ENCODE measurements at regions not wholly inside any gene's neighbourhood (a gene's known extent, or its start where the extent isn't known, plus 50 kb on each side); places are given as distances from the start of the nearest gene placed in this dataset.
"Not testable (repeated sequence)": the region's sequence is repeated elsewhere in the genome, so short reads cannot be mapped to it uniquely, and the experiment has no call there.

DNA sequence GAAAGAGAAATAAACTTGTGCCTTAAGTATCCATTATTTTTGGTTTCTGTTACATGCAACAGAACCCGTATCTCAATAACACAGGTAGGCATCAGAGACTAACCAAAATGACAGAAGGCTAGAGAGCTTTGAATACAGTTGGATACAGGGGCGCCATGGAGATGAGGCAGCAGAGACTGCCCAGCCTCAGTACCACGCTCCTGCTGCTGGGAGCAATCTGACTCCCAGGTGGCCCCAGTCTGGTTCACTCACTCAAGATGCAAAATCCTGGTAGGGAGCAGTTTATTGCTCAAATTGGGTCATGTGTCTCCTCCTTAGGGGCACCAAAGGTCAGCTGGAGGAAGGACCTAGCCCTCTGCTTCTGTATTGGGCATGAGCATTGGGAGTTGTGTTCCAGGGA, 218.9 kb downstream of the USP22 start:
- H3K79me1 ChIP-seq (replicated peaks; ENCODE audit: low read length, poor library complexity, severe bottlenecking) = no peaks in the 10 kb centered on the region
- no peaks in the 10 kb centered on the region for H3K27me3 ChIP-seq (ENCODE audit: control insufficient read depth in 1 of 2, insufficient read depth in 1 of 2, low read length in 2 of 2)
- H3K4me2 ChIP-seq (ENCODE audit: low read length, poor library complexity, severe bottlenecking) = no peak overlapping the region
- no peak overlapping the region for H2BK120ac ChIP-seq (ENCODE audit: low read depth, low read length)
- H3K9ac ChIP-seq (ENCODE audit: low read length) = no peak overlapping the region
- WGBS = 51% methylated on average over 2 of the region's 3 CpGs
- H3K4me1 ChIP-seq (ENCODE audit: control insufficient read depth, insufficient read depth, low read depth, low read length) = no peaks in the 10 kb centered on the region
- H4K91ac ChIP-seq (ENCODE audit: low read length) = no peak overlapping the region
- no peak overlapping the region for H3K4ac ChIP-seq (ENCODE audit: low read depth in 1 of 2, low read length in 2 of 2)
- no peak overlapping the region for H2BK12ac ChIP-seq (ENCODE audit: low read length in 2 of 2)
- no peak overlapping the region for H2BK5ac ChIP-seq (ENCODE audit: low read depth, low read length, poor library complexity, severe bottlenecking)
- no peak overlapping the region for H3K23ac ChIP-seq (ENCODE audit: low read length in 2 of 2)
- H3K18ac ChIP-seq (ENCODE audit: low read depth in 1 of 2, low read length in 2 of 2) = no peak overlapping the region
- H2BK15ac ChIP-seq (ENCODE audit: low read depth, poor library complexity, severe bottlenecking) = no peak overlapping the region
- H3K14ac ChIP-seq (ENCODE audit: low read length in 2 of 2) = no peak overlapping the region
- H3K9me3 ChIP-seq (ENCODE audit: control insufficient read depth, low read length) = peaks cover 4% of the 10 kb centered on the region
- no peaks in the 10 kb centered on the region for H3K36me3 ChIP-seq (ENCODE audit: control insufficient read depth in 1 of 2, insufficient read depth in 2 of 2, low read depth in 1 of 2, low read length in 2 of 2)
- DNase-seq = peak; percentile 14
- no peak overlapping the region for H4K8ac ChIP-seq (ENCODE audit: low read length)
- H2AFZ ChIP-seq (ENCODE audit: low read depth, low read length) = no peak overlapping the region
- no peak overlapping the region for H3K4me3 ChIP-seq (ENCODE audit: insufficient read depth in 1 of 2, low read depth in 1 of 2, low read length in 2 of 2)
- no peak overlapping the region for H3K27ac ChIP-seq (ENCODE audit: low read length, poor library complexity, severe bottlenecking)
- H2AK5ac ChIP-seq (ENCODE audit: low read length, severe bottlenecking) = no peak overlapping the region

DNA sequence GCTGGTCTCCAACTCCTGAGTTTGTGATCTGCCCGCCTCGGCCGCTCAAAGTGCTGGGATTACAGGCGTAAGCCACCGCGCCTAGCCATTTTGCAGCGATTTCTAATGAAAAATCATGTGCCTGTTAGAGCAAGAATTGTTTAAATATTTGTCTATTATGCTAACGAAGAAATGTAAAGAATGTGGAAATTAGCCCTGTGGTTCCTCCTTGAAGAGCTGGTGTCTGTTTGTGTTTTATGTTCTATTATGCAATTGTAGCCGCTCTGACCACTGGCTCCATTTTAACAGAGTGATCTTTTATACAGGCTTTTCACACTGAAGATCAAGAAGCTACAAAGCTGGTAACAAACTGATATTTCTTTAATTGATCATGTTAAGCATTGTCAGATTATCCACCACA, 217.3 kb downstream of the USP22 start:
- no peaks in the 10 kb centered on the region for H3K36me3 ChIP-seq (ENCODE audit: control insufficient read depth in 1 of 2, insufficient read depth in 2 of 2, low read depth in 1 of 2, low read length in 2 of 2)
- no peak overlapping the region for H3K18ac ChIP-seq (ENCODE audit: low read depth in 1 of 2, low read length in 2 of 2)
- no peak overlapping the region for H3K4me2 ChIP-seq (ENCODE audit: low read length, poor library complexity, severe bottlenecking)
- H3K27me3 ChIP-seq (ENCODE audit: control insufficient read depth in 1 of 2, insufficient read depth in 1 of 2, low read length in 2 of 2) = no peaks in the 10 kb centered on the region
- H3K9ac ChIP-seq (ENCODE audit: low read length) = no peak overlapping the region
- no peak overlapping the region for H3K23ac ChIP-seq (ENCODE audit: low read length in 2 of 2)
- H2BK15ac ChIP-seq (ENCODE audit: low read depth, poor library complexity, severe bottlenecking) = no peak overlapping the region
- H4K91ac ChIP-seq (ENCODE audit: low read length) = no peak overlapping the region
- H2AFZ ChIP-seq (ENCODE audit: low read depth, low read length) = no peak overlapping the region
- WGBS = 92% methylated on average over 8 of the region's 9 CpGs
- no peak overlapping the region for H2BK120ac ChIP-seq (ENCODE audit: low read depth, low read length)
- no peak overlapping the region for H3K14ac ChIP-seq (ENCODE audit: low read length in 2 of 2)
- peaks cover 4% of the 10 kb centered on the region for H3K9me3 ChIP-seq (ENCODE audit: control insufficient read depth, low read length)
- peak; percentile 34 for DNase-seq
- H3K4me1 ChIP-seq (ENCODE audit: control insufficient read depth, insufficient read depth, low read depth, low read length) = no peaks in the 10 kb centered on the region
- no peak overlapping the region for H3K4ac ChIP-seq (ENCODE audit: low read depth in 1 of 2, low read length in 2 of 2)
- no peak overlapping the region for H4K8ac ChIP-seq (ENCODE audit: low read length)
- no peak overlapping the region for H2AK5ac ChIP-seq (ENCODE audit: low read length, severe bottlenecking)
- H2BK12ac ChIP-seq (ENCODE audit: low read length in 2 of 2) = no peak overlapping the region
- no peak overlapping the region for H2BK5ac ChIP-seq (ENCODE audit: low read depth, low read length, poor library complexity, severe bottlenecking)
- no peak overlapping the region for H3K27ac ChIP-seq (ENCODE audit: low read length, poor library complexity, severe bottlenecking)
- H3K4me3 ChIP-seq (ENCODE audit: insufficient read depth in 1 of 2, low read depth in 1 of 2, low read length in 2 of 2) = no peak overlapping the region
- no peaks in the 10 kb centered on the region for H3K79me1 ChIP-seq (replicated peaks; ENCODE audit: low read length, poor library complexity, severe bottlenecking)

DNA sequence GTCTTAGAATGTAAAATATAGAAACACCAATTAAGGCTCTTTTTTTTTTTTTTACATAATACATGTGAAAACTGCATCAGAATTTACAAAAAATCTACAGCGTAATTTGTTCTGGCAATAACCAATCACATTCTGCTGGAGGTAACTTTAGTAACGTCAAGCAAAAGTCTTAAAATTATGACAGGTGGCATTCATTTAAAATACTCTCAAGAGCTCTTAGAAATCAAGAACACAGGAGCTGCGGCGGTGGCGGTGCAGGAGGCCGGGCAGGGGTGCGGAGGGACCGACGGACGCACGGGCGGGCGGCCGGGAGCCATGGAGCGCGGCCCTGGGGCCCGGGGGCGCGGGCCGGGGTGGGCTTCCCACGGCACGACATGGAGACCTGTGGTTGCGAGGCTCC, 202.4 kb downstream of the USP22 start:
- H3K4me3 ChIP-seq (ENCODE audit: insufficient read depth in 1 of 2, low read depth in 1 of 2, low read length in 2 of 2); H3K9me3 ChIP-seq (ENCODE audit: control insufficient read depth, low read length); H4K8ac ChIP-seq (ENCODE audit: low read length); H4K91ac ChIP-seq (ENCODE audit: low read length); H3K4ac ChIP-seq (ENCODE audit: low read depth in 1 of 2, low read length in 2 of 2); H2AFZ ChIP-seq (ENCODE audit: low read depth, low read length); H2AK5ac ChIP-seq (ENCODE audit: low read length, severe bottlenecking); H3K9ac ChIP-seq (ENCODE audit: low read length); DNase-seq; H2BK120ac ChIP-seq (ENCODE audit: low read depth, low read length); H3K36me3 ChIP-seq (ENCODE audit: control insufficient read depth in 1 of 2, insufficient read depth in 2 of 2, low read depth in 1 of 2, low read length in 2 of 2); H2BK12ac ChIP-seq (ENCODE audit: low read length in 2 of 2); H3K14ac ChIP-seq (ENCODE audit: low read length in 2 of 2); H3K79me1 ChIP-seq (replicated peaks; ENCODE audit: low read length, poor library complexity, severe bottlenecking); H2BK5ac ChIP-seq (ENCODE audit: low read depth, low read length, poor library complexity, severe bottlenecking); H3K27ac ChIP-seq (ENCODE audit: low read length, poor library complexity, severe bottlenecking); H2BK15ac ChIP-seq (ENCODE audit: low read depth, poor library complexity, severe bottlenecking); H3K18ac ChIP-seq (ENCODE audit: low read depth in 1 of 2, low read length in 2 of 2); H3K4me1 ChIP-seq (ENCODE audit: control insufficient read depth, insufficient read depth, low read depth, low read length); H3K23ac ChIP-seq (ENCODE audit: low read length in 2 of 2); H3K4me2 ChIP-seq (ENCODE audit: low read length, poor library complexity, severe bottlenecking): not testable (repeated sequence)
- 100% methylated on average over 2 of the region's 23 CpGs for WGBS
- peaks cover 0 to 24% of the 10 kb centered on the region in 2 experiments for H3K27me3 ChIP-seq (ENCODE audit: control insufficient read depth in 1 of 2, insufficient read depth in 1 of 2, low read length in 2 of 2)

DNA sequence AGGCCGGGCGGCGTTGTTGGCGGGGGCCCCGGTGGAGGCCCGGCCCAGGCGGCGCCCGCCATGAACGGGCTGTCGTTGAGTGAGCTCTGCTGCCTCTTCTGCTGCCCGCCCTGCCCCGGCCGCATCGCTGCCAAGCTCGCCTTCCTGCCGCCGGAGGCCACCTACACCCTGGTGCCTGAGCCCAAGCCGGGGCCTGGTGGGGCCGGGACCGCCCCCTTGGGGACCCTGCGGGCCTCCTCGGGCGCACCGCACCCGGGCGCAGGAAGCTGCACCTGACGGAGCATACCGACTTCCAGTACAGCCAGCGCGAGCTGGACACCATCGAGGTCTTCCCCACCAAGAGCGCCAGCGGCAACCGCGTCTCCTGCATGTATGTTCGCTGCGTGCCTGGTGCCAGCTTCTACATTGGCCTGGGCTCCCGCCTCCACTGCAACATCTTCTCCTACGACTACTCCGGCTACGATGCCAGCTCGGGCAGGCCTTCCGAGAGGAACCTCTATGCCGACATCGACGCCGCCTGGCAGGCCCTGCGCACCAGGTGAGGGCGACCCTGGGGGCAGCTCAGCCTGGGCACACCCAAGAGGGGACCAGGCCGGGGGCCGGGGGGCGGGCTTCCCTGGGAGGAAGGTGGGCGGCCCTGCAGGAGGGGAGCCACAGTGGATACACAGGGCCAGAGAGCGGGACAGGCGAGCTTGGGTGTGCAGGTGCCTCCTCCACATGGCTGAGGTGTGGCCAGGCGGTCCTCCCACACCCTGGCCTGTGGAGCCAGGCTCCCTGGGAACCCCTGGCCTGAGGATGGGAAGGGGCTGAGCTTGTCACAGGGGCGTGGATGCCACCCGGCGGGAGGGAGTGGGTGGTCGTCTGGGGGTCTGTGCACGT, 201.6 kb downstream of the USP22 start:
- not testable (repeated sequence) for H3K27ac ChIP-seq (ENCODE audit: low read length, poor library complexity, severe bottlenecking); H2AFZ ChIP-seq (ENCODE audit: low read depth, low read length); H3K9me3 ChIP-seq (ENCODE audit: control insufficient read depth, low read length); H3K9ac ChIP-seq (ENCODE audit: low read length); H2BK120ac ChIP-seq (ENCODE audit: low read depth, low read length); H2BK15ac ChIP-seq (ENCODE audit: low read depth, poor library complexity, severe bottlenecking); H3K4me1 ChIP-seq (ENCODE audit: control insufficient read depth, insufficient read depth, low read depth, low read length); H2BK12ac ChIP-seq (ENCODE audit: low read length in 2 of 2); H3K4me2 ChIP-seq (ENCODE audit: low read length, poor library complexity, severe bottlenecking); H3K14ac ChIP-seq (ENCODE audit: low read length in 2 of 2); H3K79me1 ChIP-seq (replicated peaks; ENCODE audit: low read length, poor library complexity, severe bottlenecking); H3K23ac ChIP-seq (ENCODE audit: low read length in 2 of 2); H3K36me3 ChIP-seq (ENCODE audit: control insufficient read depth in 1 of 2, insufficient read depth in 2 of 2, low read depth in 1 of 2, low read length in 2 of 2); H2BK5ac ChIP-seq (ENCODE audit: low read depth, low read length, poor library complexity, severe bottlenecking); H2AK5ac ChIP-seq (ENCODE audit: low read length, severe bottlenecking); H3K4me3 ChIP-seq (ENCODE audit: insufficient read depth in 1 of 2, low read depth in 1 of 2, low read length in 2 of 2); H3K4ac ChIP-seq (ENCODE audit: low read depth in 1 of 2, low read length in 2 of 2); H4K8ac ChIP-seq (ENCODE audit: low read length); H3K18ac ChIP-seq (ENCODE audit: low read depth in 1 of 2, low read length in 2 of 2); H4K91ac ChIP-seq (ENCODE audit: low read length); DNase-seq
- 94% methylated on average over 24 of the region's 62 CpGs for WGBS
- peaks cover 0 to 24% of the 10 kb centered on the region in 2 experiments for H3K27me3 ChIP-seq (ENCODE audit: control insufficient read depth in 1 of 2, insufficient read depth in 1 of 2, low read length in 2 of 2)
